Cardiac muscle cell (in vitro differentiated cells and primary cell): ENCODE measurements at regions not wholly inside any gene's neighbourhood (a gene's known extent, or its start where the extent isn't known, plus 50 kb on each side); places are given as distances from the start of the nearest gene placed in this dataset.

Source experiments
- DNase-seq, 2 donors: peaks; one replicate each; pipeline versions ENCODE4 v3.0.0 to v3.0.0-alpha.2; 2010 to 2017; ENCODE audit warnings: low read depth in 1 of 2, low spot score in 1 of 2
- H3K27ac ChIP-seq: fragments of 200-600 bp; sonication (generic); 2 replicates; pipeline ENCODE4 v1.5.1; 2016
- H3K27me3 ChIP-seq: fragments of 200-600 bp; sonication (generic); 2 replicates; pipeline ENCODE4 v1.6.0; 2016; ENCODE audit warnings: control low read depth
- H3K36me3 ChIP-seq: fragments of 200-600 bp; sonication (generic); 2 replicates; pipeline ENCODE4 v1.5.1; 2016; ENCODE audit warnings: control low read depth
- H3K4me1 ChIP-seq: fragments of 200-600 bp; sonication (generic); 2 replicates; pipeline ENCODE4 v1.8.1; 2017; ENCODE audit warnings: low read depth, mild to moderate bottlenecking, mixed run types
- H3K4me3 ChIP-seq: fragments of 200-600 bp; sonication (generic); 2 replicates; pipeline ENCODE4 v1.5.1; 2016; ENCODE audit warnings: mild to moderate bottlenecking
- H3K9me3 ChIP-seq: fragments of 200-600 bp; sonication (generic); 2 replicates; pipeline ENCODE4 v1.5.1; 2017; ENCODE audit warnings: low read depth, mild to moderate bottlenecking, control low read depth
- CTCF ChIP-seq: IDR thresholded peaks from 2 replicates; pipeline ENCODE4 v1.5.1; 2012; ENCODE audit warnings: low read depth, mild to moderate bottlenecking, low read length

- H3K4me1 ChIP-seq, result no peaks in the 10 kb centered on the region
- no peak for TF ChIP-seq CTCF
These were observed 131.1 kb upstream of the SHH start for GRCh38 chr7:155943251-155943899.

GRCh38 chr7:155942226-155942950, 130.1 kb upstream of the SHH start:
- TF ChIP-seq CTCF, result no peak
- Histone ChIP-seq H3K9me3 (no peaks in the 10 kb centered on the region), H3K4me3 (no peak overlapping the region), H3K36me3 (no peaks in the 10 kb centered on the region), H3K27me3 (no peaks in the 10 kb centered on the region), H3K4me1 (no peaks in the 10 kb centered on the region), H3K27ac (no peak overlapping the region)
- no peak for DNase-seq

More at GRCh38 chr7:155943251-155943899, 131.1 kb upstream of the SHH start:
- H3K36me3 ChIP-seq, result no peaks in the 10 kb centered on the region
- H3K27me3 ChIP-seq, result no peaks in the 10 kb centered on the region
- no peak overlapping the region for H3K4me3 ChIP-seq
- DNase-seq, result no peak
- H3K9me3 ChIP-seq, result no peaks in the 10 kb centered on the region
- no peak overlapping the region for H3K27ac ChIP-seq

GRCh38 chr7:155941688-155942087, 129.4 kb upstream of the SHH start:
- no peaks in the 10 kb centered on the region for H3K4me1 ChIP-seq
- H3K27me3 ChIP-seq, result no peaks in the 10 kb centered on the region
- no peak for DNase-seq
- no peaks in the 10 kb centered on the region for H3K9me3 ChIP-seq
- no peak overlapping the region for H3K4me3 ChIP-seq
- no peaks in the 10 kb centered on the region for H3K36me3 ChIP-seq
- TF ChIP-seq CTCF, result no peak
- no peak overlapping the region for H3K27ac ChIP-seq

- Histone ChIP-seq H3K27me3 (no peaks in the 10 kb centered on the region), H3K4me3 (no peak overlapping the region), H3K36me3 (no peaks in the 10 kb centered on the region), H3K9me3 (no peaks in the 10 kb centered on the region), H3K27ac (no peak overlapping the region), H3K4me1 (no peaks in the 10 kb centered on the region)
- DNase-seq, result no peak
- no peak for TF ChIP-seq CTCF
These were observed 127.1 kb upstream of the SHH start for GRCh38 chr7:155939350-155939749.

GRCh38 chr7:155938129-155938528, 125.9 kb upstream of the SHH start:
- Histone ChIP-seq H3K27ac (no peak overlapping the region), H3K4me3 (no peak overlapping the region), H3K4me1 (no peaks in the 10 kb centered on the region), H3K9me3 (no peaks in the 10 kb centered on the region), H3K27me3 (no peaks in the 10 kb centered on the region), H3K36me3 (no peaks in the 10 kb centered on the region)
- no peak for TF ChIP-seq CTCF
- no peak for DNase-seq
